ENCODE measurements at regions not wholly inside any gene's neighbourhood (a gene's known extent, or its start where the extent isn't known, plus 50 kb on each side); places are given as distances from the start of the nearest gene placed in this dataset.

DNA sequence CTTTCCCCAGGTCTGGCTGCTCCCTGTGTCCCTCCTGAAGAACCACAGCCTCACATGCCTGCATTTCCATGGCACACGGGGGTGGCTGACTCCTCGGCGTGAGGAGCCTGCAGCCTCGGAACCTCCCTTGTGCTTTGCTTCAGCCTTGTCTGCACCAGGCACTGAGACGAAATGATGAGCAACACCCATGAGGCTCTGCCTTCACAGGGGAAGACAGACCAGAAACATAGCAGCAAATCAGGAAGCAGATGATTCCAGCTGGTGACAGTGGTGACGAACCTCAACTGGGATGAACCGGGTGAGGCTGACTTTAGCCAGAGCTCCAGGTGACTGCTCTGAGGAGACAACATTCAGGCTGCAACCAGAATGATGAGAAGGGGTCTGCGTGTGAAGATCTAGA lies 84.5 kb upstream of the SMNDC1 start:
- Histone ChIP-seq H2AFZ (ENCODE audit: low read depth, low read length) (no peak overlapping the region), H4K20me1 (ENCODE audit: insufficient read depth) (no peaks in the 10 kb centered on the region), H3K27me3 (ENCODE audit: insufficient read depth, low read depth, low read length) (no peaks in the 10 kb centered on the region), H3K9ac (ENCODE audit: low read length) (no peak overlapping the region), H3K36me3 (ENCODE audit: insufficient read depth, low read length) (no peaks in the 10 kb centered on the region), H3K9me3 (ENCODE audit: low read length) (no peaks in the 10 kb centered on the region), H3K27ac (ENCODE audit: low read length) (no peak overlapping the region), H3K9me2 (ENCODE audit: insufficient read depth, low read length) (no peaks in the 10 kb centered on the region), H3K4me3 (ENCODE audit: low read length) (no peak overlapping the region), H3K79me2 (replicated peaks; ENCODE audit: insufficient read depth, low read length) (no peaks in the 10 kb centered on the region), H3K4me2 (ENCODE audit: low read length) (no peak overlapping the region), H3F3A (ENCODE audit: insufficient read depth, low read length, poor library complexity, severe bottlenecking) (no peaks in the 10 kb centered on the region)
- TF ChIP-seq POLR2AphosphoS5 (IDR thresholded peaks at IDR 0.05) (no peak), SMC3 (conservative IDR thresholded peaks at IDR 0.05; ENCODE audit: poor library complexity) (no peak), TAF1 (IDR thresholded peaks at IDR 0.05; ENCODE audit: low read depth) (no peak), EZH2 (IDR thresholded peaks at IDR 0.05; ENCODE audit: borderline replicate concordance, insufficient read depth, low read length, poor library complexity, severe bottlenecking) (no peak), CTCF (IDR thresholded peaks at IDR 0.05; ENCODE audit: poor library complexity, severe bottlenecking) (no peak)
- TF ChIP-seq, protein P1, sequence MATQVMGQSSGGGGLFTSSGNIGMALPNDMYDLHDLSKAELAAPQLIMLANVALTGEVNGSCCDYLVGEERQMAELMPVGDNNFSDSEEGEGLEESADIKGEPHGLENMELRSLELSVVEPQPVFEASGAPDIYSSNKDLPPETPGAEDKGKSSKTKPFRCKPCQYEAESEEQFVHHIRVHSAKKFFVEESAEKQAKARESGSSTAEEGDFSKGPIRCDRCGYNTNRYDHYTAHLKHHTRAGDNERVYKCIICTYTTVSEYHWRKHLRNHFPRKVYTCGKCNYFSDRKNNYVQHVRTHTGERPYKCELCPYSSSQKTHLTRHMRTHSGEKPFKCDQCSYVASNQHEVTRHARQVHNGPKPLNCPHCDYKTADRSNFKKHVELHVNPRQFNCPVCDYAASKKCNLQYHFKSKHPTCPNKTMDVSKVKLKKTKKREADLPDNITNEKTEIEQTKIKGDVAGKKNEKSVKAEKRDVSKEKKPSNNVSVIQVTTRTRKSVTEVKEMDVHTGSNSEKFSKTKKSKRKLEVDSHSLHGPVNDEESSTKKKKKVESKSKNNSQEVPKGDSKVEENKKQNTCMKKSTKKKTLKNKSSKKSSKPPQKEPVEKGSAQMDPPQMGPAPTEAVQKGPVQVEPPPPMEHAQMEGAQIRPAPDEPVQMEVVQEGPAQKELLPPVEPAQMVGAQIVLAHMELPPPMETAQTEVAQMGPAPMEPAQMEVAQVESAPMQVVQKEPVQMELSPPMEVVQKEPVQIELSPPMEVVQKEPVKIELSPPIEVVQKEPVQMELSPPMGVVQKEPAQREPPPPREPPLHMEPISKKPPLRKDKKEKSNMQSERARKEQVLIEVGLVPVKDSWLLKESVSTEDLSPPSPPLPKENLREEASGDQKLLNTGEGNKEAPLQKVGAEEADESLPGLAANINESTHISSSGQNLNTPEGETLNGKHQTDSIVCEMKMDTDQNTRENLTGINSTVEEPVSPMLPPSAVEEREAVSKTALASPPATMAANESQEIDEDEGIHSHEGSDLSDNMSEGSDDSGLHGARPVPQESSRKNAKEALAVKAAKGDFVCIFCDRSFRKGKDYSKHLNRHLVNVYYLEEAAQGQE (IDR thresholded peaks at IDR 0.05; ENCODE audit: borderline replicate concordance) = no peak

DNA sequence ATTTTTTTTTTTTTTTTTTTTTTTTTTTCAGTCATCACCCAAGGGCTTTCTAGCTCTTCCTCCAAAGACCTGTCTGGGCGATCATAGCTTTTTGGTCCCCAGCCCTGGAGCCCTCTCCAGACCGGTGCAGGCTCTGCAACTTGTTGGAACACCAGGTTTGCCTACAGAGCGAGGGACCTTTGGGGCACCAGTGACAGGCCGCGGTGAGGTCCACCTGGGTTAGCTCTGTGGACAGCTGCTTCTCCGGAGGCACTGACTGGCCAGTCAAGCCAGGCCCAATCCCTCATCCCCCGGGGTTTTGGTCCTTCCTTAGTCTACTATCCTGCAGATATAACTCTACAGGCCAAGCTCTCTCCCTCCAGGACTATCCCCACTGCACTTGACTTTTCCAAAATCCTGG lies 86.8 kb upstream of the SMNDC1 start:
- no peak for TF ChIP-seq EP300 (conservative IDR thresholded peaks at IDR 0.05; ENCODE audit: poor library complexity, severe bottlenecking)
- Histone ChIP-seq H3K9me2 (ENCODE audit: insufficient read depth, low read length) (no peaks in the 10 kb centered on the region), H3K79me2 (replicated peaks; ENCODE audit: insufficient read depth, low read length) (no peaks in the 10 kb centered on the region), H3K27ac (ENCODE audit: low read length) (no peak overlapping the region), H2AFZ (ENCODE audit: low read depth, low read length) (no peak overlapping the region), H3K4me3 (ENCODE audit: low read length) (no peak overlapping the region), H3K36me3 (ENCODE audit: insufficient read depth, low read length) (no peaks in the 10 kb centered on the region), H3K27me3 (ENCODE audit: insufficient read depth, low read depth, low read length) (no peaks in the 10 kb centered on the region), H4K20me1 (ENCODE audit: insufficient read depth) (no peaks in the 10 kb centered on the region), H3F3A (ENCODE audit: insufficient read depth, low read length, poor library complexity, severe bottlenecking) (no peaks in the 10 kb centered on the region), H3K9me3 (ENCODE audit: low read length) (no peaks in the 10 kb centered on the region), H3K4me2 (ENCODE audit: low read length) (no peak overlapping the region), H3K9ac (ENCODE audit: low read length) (no peak overlapping the region)

GRCh38 chr10:110392121-110392520 lies 87.4 kb upstream of the SMNDC1 start:
- H4K20me1 ChIP-seq (ENCODE audit: insufficient read depth) = no peaks in the 10 kb centered on the region
- no peak overlapping the region for H3K9ac ChIP-seq (ENCODE audit: low read length)
- H3K27ac ChIP-seq (ENCODE audit: low read length) = no peak overlapping the region
- no peaks in the 10 kb centered on the region for H3K36me3 ChIP-seq (ENCODE audit: insufficient read depth, low read length)
- H3K9me3 ChIP-seq (ENCODE audit: low read length) = no peaks in the 10 kb centered on the region
- no peak overlapping the region for H3K4me3 ChIP-seq (ENCODE audit: low read length)
- no peak overlapping the region for H3K4me2 ChIP-seq (ENCODE audit: low read length)
- H3K27me3 ChIP-seq (ENCODE audit: insufficient read depth, low read depth, low read length) = no peaks in the 10 kb centered on the region
- H3F3A ChIP-seq (ENCODE audit: insufficient read depth, low read length, poor library complexity, severe bottlenecking) = no peaks in the 10 kb centered on the region
- no peaks in the 10 kb centered on the region for H3K79me2 ChIP-seq (replicated peaks; ENCODE audit: insufficient read depth, low read length)
- no peaks in the 10 kb centered on the region for H3K9me2 ChIP-seq (ENCODE audit: insufficient read depth, low read length)
- no peak overlapping the region for H2AFZ ChIP-seq (ENCODE audit: low read depth, low read length)
- TF ChIP-seq EP300 (conservative IDR thresholded peaks at IDR 0.05; ENCODE audit: poor library complexity, severe bottlenecking) = no peak
- TF ChIP-seq POLR2AphosphoS5 (IDR thresholded peaks at IDR 0.05) = no peak
- no peak for TF ChIP-seq EZH2 (IDR thresholded peaks at IDR 0.05; ENCODE audit: borderline replicate concordance, insufficient read depth, low read length, poor library complexity, severe bottlenecking)
- TF ChIP-seq SMC3 (conservative IDR thresholded peaks at IDR 0.05; ENCODE audit: poor library complexity) = no peak
- no peak for TF ChIP-seq MXI1 (conservative IDR thresholded peaks at IDR 0.05; ENCODE audit: poor library complexity, severe bottlenecking)
- TF ChIP-seq, protein P1 (IDR thresholded peaks at IDR 0.05; ENCODE audit: borderline replicate concordance) = no peak
- TF ChIP-seq CTCF (IDR thresholded peaks at IDR 0.05; ENCODE audit: poor library complexity, severe bottlenecking) = no peak
- TF ChIP-seq TAF1 (IDR thresholded peaks at IDR 0.05; ENCODE audit: low read depth) = no peak
- no peak for TF ChIP-seq RAD21 (conservative IDR thresholded peaks at IDR 0.05)

All from neural cell (in vitro differentiated cells).